ENCODE measurements at regions not wholly inside any gene's neighbourhood (a gene's known extent, or its start where the extent isn't known, plus 50 kb on each side); places are given as distances from the start of the nearest gene placed in this dataset.

GRCh38 chr3:43185274-43185982 lies 79.5 kb upstream of the POMGNT2 start:
- TF ChIP-seq CTCF (IDR thresholded peaks at IDR 0.05; ENCODE audit: low read depth, low read length) (no peak), EZH2phosphoT487 (IDR thresholded peaks at IDR 0.05; ENCODE audit: low read depth) (no peak)

Data from OCI-LY3 (cell line).